HG03432 (cell line): ENCODE measurements at regions not wholly inside any gene's neighbourhood (a gene's known extent, or its start where the extent isn't known, plus 50 kb on each side); places are given as distances from the start of the nearest gene placed in this dataset.
"Not testable (repeated sequence)": the region's sequence is repeated elsewhere in the genome, so short reads cannot be mapped to it uniquely, and the experiment has no call there.

Source experiments
- ATAC-seq: cut with Tn5 transposase; IDR thresholded peaks from one replicate; pipeline ENCODE4 v1.9.1; 2021; ENCODE audit warnings: mild to moderate bottlenecking, moderate library complexity; ENCODE audit not compliant: unreplicated experiment

DNA sequence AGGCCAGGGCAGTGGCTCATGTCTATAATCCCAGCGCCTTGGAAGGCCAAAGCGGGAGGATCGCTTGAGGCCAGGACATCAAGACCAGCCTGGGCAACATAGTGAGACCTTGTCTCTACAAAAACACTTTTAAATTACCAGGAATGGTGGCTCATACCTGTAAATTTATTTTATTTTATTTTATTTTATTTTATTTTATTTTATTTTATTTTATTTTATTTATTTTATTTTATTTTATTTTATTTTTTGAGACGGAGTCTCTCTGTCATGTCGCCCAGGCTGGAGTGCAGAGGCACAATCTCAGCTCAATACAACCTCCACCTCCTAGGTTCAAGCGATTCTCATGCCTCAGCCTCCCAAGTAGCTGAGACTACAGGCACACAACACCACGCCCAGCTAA, 152.1 kb upstream of the AUTS2 start:
- ATAC-seq: not testable (repeated sequence)

DNA sequence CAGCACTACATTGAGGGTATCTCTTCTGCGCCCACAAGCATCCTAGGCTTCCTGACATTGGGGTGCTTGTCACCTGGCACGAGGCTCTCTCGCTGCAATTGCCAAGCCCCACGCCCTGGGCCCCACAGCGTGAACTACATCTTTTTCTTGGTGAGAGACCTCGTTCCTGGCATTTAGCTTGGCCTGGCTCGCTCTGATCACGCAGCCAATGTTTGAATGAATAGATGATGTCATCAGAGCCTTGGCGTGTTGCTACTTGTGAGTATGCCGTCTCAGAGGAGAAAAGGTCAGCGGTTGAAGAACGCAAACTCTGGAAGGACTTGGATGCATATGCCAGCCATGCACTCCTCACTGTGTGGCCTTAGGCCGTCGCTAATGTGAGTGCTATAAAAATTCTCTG, 150.2 kb upstream of the AUTS2 start:
- no peak for ATAC-seq

DNA sequence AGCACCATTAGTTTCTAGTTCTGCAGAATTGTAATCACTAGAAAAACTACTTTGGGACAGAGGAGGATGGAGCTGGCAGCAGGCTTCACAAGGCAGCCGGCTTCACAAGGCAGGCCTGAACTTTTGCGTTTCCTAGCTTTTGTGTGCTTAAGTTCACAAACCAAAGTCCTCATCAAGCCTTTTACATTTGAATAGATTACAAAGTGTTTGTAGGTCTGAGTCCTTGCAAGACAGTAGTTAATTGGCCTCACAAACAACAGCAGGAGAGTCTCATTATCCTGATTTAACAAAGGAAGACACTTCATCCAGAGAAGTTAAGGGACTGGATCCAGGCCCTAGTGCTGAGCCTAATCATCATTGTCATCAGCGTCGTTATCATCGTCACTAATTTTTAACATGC, 147.8 kb upstream of the AUTS2 start:
- ATAC-seq: no peak

DNA sequence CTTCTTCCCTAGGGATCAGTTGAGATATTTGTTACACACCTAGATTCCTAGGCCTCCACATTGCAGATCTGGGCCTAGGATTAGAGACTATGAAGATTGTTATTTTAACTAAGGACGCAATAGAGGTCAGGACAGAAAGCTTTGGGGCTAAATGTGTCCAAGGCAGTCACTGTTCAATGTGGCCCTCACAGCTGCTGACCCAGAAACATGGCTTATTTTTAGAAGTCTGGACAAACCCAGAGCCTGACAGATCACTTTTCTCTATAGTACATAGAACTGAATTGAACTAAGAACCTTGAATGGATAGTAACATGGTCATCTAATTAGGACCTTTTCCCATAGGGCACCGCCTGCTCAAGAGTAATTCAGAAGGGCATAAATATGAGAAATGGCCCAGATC, 146.6 kb upstream of the AUTS2 start:
- no peak for ATAC-seq

DNA sequence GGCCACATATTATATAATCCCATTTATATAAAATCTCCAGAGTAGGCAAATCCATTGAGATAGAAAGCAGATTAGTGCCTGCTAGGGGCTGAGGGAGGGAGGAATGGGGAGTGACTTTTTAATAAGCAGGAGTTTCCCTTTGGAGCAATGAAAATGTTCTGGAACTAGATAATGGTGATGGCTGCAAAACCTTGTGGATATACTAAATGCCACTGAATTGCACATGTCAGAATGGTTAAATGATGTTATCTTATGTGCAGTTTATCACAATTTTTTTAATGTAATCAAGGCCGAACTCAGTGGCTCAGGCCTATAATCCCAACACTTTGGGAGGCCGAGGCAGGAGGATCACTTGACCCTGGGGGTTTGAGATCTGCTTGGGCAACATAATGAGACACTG, 145.5 kb upstream of the AUTS2 start:
- no peak for ATAC-seq

DNA sequence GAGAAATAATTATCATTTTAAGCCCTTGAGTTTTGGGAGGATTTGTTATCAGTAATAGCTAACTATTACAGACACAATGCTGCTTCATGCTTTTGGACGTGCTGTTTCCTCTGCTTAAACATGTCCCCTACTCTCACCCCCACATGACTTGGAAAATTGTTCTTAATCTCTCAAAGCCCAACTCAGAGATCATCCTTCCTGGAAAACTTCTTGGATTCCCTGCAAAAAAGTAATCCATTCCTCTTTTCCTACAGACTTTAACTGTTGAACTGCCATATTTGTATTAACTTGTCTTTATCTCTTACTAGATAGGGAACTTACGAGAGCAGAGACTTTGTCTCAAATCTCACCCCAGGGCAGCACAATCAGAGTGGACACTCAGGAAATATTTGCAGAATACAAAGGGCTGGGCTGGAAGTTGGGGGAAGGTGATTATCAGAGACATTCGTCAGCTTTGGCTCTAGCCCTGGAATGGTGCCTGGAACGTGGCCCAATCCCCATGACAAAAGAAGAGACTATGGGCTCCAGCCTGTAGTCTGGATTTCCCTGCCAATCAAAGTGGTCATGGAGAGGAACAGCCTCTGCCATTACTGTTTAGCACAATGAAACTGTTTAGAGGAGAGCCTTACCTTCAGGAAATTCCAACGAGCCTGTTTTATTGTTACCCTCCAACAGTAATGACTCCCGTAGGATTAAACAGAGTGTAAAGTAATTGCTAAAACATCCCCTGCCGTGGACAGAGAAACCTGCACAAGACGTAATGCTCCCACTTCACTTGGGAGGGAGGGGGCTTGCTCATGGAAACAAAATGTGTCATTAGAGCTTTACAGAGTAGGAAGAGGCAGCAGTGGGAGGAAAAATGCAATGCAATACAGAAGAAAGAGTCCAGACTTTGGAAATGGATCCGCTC, 140.4 kb upstream of the AUTS2 start:
- no peak for ATAC-seq

DNA sequence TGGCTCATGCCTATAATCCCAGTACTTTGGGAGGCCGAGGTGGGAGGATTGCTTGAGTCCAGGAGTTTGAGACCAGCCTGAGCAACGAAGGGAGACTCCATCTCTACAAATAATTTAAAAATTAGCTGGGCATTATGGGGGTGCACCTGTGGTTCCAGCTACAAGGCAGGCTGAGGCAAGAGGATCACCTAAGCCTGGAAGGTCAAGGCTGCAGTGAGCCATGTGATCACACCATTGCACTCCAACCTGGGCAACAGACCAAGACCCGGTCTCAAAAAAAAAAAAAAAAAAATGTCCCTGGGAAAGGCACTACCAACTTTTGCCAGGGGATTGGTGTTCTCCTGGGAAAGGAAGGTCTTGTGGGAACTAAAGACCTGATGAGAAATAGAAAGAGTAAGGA, 134.2 kb upstream of the AUTS2 start:
- ATAC-seq: no peak

DNA sequence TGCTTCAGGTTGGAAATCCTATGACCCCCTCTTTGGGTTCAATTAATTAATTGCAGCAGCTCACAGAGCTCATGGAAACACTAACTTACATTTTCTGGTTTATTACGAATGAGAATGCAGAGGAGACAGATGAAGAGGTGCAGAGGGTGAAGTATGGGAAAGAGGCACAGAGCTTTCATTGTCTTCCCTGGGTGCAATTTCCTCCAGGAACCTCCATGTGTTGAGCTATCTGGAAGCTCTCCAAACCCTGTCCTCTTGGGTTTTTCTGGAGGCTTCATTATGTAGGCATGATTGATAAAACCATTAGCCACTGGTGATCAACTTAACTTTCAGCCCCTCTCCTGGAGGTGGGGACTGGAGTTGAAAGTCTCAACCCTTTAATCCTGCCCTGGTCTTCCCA, 133.0 kb upstream of the AUTS2 start:
- no peak for ATAC-seq

DNA sequence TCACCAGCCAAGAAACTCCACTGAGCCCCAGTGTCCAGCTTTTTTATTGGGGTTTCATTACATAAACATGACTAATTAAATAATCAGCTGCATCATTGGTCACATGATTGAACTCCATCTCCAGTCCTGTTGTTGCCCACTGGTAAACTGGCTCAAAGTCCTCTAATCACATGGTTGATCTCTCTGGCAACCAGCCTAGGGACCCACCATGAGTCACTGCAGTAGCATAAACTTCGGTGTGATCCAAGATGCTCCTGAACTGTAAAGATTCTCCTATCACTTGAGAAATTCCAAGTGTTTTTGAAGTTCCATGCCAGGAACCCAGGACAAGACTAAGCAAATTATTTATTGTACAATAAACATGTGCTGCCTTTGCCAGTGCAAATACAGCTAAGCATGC, 130.4 kb upstream of the AUTS2 start:
- ATAC-seq: no peak

DNA sequence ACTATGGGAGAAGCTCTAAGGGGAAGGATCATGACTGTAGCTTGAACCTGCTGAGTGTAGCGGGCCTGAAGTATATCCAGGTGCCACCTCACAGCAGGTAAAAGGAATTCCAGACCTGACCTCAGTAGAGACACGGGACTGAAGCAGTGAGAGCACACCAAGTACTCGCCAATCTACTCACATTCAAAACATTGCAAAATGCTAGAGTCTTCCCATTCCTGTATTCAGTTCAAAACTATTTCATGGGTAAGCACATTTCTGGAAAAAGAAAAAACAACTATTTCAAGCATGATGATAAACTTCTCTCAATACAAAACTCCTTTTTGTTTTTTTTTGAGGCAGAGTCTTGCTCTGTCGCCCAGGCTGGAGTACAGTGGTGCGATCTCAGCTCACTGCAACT, 121.9 kb upstream of the AUTS2 start:
- no peak for ATAC-seq

DNA sequence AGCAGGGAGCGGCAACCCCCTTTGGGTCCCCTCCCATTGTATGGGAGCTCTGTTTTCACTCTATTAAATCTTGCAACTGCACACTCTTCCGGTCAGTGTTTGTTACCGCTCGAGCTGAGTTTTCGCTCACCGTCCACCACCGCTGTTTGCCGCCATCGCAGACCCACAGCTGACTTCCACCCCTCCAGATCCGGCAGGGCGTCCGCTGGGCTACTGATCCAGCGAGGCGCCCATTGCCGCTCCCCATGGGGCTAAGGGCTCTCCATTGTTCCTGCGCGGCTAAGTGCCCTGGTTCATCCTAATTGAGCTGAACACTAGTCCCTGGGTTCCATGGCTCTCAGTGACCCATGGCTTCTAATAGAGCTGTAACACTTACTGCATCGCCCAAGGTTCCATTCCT, 115.6 kb upstream of the AUTS2 start:
- ATAC-seq: no peak

DNA sequence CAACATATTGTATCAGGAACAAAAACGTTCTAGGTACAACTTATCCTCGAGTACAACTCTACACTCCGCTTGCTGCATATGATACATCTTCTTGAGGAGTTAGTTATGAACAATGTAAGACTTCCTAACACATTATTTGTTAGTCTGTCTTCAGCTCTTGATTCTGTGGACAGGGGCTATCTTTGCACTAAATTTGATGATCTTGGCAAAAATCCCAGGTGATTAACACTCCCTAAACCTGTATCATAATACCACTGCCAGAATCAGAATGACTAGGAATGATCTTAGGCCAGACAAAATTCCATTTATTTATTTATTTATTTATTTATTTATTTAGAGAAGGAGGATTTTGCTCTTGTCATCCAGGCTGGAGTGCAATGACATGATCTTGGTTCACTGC, 108.7 kb upstream of the AUTS2 start:
- ATAC-seq: no peak

DNA sequence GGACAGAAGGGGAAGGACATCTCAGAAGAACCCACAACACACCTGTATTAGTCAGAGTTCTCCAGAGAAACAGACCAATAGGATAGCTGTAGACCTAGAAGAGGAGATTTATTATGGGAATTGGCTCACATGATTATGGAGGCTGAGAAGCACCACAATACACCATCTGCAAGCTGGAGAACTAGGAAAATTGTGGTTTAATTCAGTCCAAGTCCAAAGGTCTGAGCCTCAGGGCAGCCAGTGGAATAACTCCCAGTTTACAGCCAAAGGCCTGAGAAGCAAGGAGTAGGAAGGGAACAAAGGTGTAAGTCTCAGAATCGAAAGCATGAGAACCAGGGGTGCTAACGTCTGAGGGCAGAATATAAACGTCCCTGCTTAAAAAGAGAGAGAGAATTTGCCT, 99.6 kb upstream of the AUTS2 start:
- no peak for ATAC-seq

DNA sequence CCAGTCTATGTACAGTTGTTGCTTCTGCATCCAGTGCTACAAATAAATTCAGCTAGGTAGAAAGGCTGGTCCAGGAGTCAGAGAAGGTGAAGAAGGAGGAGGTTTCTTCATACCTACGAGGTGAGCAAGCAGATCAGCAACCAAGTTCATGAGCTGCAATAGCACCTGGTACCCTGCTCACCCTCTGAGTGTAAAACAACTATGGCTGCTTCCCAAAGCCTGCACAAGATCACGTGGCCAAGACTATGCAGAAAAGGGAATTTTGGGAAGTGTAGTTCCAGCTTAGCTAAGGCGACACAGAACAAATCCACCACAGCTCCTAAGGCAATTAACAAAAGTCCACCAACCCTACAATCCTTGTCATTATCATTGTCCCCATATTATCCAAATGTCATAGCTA, 95.9 kb upstream of the AUTS2 start:
- no peak for ATAC-seq

DNA sequence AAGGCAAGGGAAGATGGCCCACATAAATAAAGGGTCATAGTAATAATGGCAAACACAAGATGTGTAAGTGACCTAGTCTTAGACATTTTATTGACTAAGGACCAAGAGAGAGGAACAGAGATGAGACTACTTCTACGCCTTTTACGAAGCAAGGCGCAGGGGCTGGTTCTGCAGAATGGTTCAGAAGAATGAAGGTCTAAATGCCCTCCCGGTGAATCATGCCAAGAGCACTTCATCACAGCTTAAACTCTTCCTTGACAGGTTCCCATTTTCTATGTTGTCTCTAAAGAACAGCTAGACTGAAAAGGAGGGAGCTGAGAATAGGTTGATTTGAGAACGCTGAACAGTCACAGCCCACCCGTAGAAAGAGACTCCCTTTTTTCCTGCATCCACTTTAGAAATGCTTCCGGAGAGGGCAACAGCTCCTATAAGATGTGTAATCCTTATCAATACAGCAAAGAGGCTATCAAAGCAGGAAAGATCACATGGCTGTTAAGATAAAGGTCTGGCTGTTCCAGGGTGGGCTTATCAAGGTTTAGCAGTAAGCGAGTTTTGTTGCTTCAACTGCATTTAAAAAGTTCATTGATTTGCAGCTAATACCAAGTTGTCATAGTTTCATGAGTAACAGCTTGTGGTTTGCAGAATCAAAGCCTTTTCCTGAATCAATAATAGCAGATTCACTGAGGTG, 93.4 kb upstream of the AUTS2 start:
- no peak for ATAC-seq

DNA sequence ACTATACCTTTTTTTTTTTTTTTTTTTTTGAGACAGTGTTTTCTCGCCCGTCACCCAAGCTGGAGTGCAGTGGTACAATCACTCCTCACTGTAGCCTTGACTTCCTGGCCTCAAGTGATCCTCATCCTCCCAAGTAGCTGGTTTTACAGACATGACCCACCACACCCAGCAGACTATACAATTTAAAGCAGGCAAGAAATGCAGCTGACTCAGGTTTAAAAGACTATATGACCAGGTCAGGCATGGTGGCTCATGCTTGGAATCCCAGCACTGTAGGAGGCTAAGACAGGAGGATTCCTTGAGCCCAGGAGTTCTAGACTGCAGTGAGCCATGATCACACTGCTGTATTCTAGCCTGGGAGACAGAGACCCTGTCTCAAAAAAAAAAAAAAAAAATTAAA, 89.5 kb upstream of the AUTS2 start:
- no peak for ATAC-seq

DNA sequence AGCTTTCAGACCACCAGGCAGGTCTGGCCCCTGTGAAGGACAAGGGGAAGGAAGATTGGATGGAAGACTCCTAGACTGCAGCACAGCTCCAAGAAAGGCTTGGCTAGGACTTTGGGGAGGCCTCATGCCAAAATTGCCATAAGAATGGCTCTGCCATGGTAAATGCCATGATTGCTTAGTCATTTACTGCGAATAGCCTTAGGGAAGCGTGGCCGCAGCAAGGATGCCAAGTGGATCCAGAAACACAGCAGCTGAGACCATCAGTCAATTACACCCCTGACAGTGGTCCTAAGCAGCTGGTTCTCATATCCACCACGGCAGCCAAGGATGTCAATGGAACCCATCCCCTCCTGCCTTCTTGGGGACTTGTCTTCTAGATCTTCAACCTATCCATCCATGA, 88.2 kb upstream of the AUTS2 start:
- ATAC-seq: no peak

DNA sequence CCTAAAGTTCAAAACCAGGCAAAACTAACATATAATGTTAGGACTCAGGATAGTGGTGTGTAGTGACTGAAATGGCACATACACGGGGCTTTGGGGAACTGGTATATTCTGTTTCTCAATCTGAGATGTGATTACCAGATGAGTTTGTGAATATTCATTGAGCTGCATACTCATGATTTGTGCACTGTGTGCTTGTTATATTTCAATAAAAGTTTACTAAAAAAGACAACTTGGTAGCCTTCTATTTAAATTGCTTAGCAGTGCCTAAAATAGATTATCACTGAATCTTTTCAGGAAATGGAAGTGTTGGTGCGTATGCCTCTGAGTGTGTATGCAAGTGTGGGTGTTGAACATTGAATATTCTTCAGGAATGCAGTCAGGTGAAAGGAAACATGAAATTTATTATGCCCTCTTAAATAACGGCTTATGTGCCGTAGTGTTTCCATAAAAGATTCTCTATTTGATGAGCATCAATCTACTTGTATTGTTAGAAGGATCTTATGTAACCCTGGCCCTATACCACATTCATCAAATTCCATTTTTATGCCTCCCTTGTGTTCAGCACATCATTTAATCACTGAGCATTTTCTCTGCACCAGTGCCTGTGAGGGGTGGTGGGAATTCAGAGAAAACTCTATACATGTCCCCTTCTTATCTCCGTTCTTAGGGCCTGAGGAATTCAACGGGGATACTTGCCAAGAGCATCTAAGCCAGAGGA, 82.6 kb upstream of the AUTS2 start:
- ATAC-seq: no peak

DNA sequence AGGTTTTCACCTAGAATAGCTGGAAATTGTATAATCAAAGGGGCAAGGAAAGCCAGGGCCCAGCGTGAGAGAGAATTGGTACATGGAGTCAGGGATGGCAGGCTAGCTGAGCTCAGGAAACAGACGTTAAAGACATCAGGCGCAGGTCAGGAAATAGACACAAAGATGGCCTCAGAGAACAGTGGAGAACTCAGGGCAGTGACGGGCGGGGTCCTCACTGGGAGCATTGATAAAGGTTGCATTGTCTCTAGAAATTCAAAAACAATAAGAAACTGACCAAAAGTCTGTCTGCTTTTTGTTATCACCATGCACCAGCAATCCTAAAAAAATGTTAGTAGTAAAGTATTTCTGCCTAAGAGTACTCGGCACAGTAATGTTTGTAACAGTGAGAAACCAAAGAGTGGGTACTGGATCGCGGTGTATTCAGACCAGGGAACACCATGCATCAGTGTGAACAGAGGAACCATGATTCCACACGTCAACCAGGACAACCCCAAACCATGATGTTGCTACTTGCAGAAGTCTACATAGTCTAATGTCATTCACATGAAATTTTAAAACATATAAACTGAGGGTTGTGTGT, 81.9 kb upstream of the AUTS2 start:
- no peak for ATAC-seq

DNA sequence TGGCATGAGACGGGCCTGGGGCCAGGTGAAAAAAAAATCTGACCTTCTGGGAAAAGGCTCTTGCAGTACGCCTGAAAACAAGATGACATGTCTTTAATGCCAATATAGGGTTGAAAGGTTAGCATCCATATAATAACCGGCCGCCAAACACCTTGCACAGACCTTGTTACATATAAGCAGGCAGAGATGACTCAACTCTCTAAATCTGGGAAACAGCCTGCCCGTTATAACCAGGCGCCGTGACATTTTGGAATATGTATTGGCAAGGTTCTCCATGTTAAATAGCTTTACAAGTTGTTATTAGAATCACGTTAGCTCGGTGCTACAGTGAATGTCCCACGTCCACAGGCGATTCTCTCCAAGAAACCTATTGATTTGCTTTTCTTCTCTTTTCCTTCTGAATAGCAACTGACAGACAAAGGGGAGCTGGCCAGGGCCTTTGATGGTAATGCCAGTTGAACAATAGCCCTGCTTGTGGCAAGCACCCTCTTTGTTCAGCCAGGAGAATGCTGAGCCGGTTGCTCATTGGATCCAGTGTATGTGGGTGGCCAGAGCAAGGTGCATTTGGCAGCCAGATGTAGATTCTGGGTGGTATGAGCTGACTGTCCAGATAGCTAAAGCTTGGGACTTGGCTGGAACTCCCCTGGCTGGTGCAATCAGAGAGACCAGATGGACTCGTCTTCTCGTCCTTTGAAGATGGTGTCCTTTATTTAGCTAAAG, 80.1 kb upstream of the AUTS2 start:
- ATAC-seq: no peak

DNA sequence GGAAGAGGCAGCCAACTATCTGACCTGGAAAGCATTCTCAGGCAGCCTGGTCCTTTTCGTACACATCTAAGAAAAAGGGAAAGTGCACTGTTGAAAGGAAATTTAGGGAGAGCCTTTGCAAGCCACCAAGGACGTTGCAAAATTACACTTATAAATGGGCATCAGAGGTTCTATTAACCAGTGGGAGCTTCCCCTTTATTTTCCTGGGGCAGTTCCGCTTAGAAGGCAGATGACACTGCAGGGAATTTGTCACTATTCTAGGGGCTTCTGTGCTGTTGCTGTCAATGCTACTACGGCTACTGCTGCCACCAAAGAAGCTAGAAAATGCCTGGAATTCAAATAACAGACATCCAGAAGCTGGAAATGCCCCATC, 79.6 kb upstream of the AUTS2 start:
- no peak for ATAC-seq
